Cardiac septum (tissue), 1 donor: ENCODE measurements at regions not wholly inside any gene's neighbourhood (a gene's known extent, or its start where the extent isn't known, plus 50 kb on each side); places are given as distances from the start of the nearest gene placed in this dataset.
A peak's percentile ranks its signal among the peaks of the same experiment; 100 is the strongest.

Experiments
- DNase-seq: peaks from one replicate; pipeline ENCODE4 v3.0.0-alpha.2; 2020; ENCODE audit warnings: low spot score
- intact Hi-C: fragments of 100-400 bp; cut with DNase I; formaldehyde crosslinking; loops from one replicate; pipeline ENCODE4 v1.14.0; 2022
- donor health status: DM: no; HTN: no; CAD: no.

DNA sequence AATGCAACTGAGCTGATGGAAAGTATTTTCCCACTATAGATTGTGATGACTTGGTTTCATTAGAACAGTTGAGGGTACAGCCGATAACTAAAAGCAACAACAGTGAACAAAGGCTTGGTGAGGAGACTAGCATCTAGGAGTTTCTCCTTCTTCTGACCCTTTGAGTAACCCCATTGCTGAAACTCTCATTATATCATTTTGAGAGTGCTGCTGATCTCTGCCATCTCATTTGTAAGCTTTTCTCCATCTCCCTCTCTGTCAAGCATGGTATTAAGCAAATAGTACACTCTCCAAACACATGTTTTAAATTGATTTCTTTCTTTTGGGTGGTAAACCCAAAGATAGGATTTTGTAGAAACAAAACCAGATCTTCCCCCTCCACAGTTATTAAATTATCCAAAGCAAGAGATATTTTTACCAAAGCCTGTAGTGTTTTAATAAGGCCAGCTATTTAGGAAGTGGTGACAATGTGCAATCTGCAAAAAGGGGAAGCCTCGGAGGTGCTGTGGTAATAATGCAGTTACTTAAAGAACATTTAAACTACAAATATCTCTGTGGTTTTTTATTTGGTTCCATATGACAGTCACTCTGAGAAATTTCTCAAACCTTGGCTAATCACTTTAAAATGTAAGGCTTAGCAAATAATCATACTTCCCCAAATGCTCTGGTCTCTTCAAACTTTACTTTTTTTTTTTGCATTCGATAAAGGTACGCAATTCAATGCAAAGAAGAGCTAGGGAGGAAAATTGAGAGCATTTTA is 287.5 kb downstream of the HLX start:
- no peak for DNase-seq

DNA sequence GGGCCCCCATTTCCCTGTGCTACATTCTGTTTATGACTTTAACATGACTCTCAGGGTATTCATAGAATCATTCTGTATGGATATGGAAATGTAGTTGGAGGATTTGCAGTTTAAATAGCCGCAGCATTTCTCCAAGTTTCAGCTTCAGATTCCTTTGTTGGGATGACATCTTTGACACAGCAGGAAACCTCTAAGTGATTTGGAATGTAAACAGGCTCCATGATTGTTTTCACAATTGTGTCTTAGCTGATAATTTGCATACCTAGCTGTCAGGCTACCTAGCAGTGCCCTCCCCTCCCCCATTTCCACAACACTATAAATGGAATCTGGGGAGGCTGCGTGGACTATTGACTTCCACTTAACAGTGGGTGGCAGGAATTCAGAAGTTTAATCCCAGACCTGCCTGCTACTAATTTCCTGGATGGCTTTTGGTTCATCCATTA is 290.2 kb downstream of the HLX start:
- intact Hi-C loops: loop anchor here (10.0 kb wide), 1 partner anchor 135 kb away; no protein-coding TSS in a partner anchor
- no peak for DNase-seq

More for the DNA sequence above, 287.5 kb downstream of the HLX start:
- intact Hi-C loops: loop anchor here (10.0 kb wide), 1 partner anchor 132 kb away; no protein-coding TSS in a partner anchor

DNA sequence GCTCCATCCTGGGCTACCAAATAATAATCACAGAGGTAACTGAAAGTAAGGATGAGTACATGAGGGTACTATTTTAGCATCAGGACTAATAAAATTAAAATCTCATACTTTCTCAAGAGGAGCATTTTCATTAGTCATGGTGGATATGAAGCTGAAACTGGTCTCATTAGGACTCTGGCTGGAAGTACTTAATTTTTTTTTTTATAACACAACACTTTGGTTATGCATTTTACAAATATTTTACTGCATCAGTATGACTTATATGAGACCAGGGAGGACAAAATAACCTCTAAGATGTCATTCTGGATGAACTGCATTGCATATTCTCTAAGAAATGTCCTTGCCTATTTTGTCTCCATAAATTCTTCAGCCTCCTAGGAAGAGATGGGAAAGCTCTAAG is 290.9 kb downstream of the HLX start:
- intact Hi-C loops: loop anchor here (10.0 kb wide), 1 partner anchor 295 kb away; the partner anchor contains the start of gene HLX
- DNase-seq: no peak

DNA sequence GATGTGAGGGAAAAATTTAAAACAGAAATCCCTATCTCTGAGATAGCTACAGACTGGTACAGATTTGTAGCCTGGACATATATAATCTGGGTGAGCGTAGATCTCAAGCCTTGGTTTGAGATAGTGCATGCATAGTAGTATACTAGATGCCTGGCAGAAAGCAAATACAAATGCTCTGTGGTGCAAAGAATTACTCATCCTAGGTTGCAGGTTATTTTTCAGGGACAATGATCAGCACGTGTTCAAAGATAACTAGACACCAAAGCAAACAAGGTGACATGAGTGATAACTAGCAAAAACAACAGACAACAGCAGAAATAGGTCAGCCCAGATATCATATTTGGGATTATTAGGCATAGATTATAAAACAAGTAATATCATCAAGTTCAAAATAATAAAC is 292.5 kb downstream of the HLX start:
- DNase-seq: no peak
- intact Hi-C loops: loop anchor here (10.0 kb wide), 1 partner anchor 297 kb away; the partner anchor contains the start of gene HLX

DNA sequence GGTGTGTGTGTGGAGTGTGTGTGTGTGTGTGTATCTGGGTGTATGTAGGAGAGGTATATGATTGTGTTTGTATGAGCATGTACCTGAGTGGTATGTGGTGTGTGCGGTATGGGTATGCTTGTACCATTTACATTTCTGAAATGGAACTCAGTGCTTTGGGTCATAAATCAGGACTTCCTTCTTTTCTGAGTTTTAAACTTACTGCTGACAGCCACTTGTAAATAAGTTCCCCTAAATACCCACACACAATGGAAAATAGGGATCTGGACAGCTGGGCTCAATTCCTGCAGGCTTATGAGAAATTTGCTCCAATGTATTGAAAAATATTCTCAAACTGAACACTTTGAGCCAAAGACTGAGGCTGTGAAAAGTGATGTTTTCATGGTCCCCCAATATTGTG is 293.6 kb downstream of the HLX start:
- intact Hi-C loops: loop anchor here (10.0 kb wide), 1 partner anchor 298 kb away; the partner anchor contains the start of gene HLX
- no peak for DNase-seq

DNA sequence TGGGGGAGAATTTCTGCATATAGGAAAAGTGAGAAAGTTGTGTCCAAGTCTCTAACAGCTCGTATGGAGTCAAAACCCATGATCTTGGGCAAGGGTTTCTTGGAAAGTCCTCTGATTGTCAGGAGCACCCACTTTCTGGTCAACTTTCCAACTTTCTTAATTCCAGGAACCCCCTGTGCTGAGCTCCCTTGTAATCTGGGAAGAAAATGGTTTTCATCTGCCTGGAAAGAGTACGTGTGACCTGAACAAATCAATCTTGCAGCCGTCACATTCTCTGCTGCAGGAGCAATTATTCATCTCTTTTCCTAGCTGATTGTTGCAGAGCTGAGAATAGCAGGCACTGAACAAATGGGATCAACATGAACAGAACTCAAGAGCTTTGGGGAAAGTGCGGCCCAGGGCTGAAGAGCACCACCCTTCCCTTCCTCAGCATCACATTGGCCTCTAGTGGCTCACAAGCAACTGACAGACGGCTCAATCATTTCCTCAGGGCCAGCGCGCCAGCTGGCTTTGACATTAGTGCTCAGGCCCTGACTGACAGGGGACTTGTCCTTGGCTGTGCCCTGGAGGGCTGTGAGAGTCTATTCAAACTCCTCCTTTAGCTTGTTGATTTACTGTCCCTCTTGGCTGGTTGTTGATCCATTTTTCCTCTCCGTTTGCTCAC is 295.2 kb downstream of the HLX start:
- intact Hi-C loops: loop anchor here (10.0 kb wide), 1 partner anchor 300 kb away; the partner anchor contains the start of gene HLX

DNA sequence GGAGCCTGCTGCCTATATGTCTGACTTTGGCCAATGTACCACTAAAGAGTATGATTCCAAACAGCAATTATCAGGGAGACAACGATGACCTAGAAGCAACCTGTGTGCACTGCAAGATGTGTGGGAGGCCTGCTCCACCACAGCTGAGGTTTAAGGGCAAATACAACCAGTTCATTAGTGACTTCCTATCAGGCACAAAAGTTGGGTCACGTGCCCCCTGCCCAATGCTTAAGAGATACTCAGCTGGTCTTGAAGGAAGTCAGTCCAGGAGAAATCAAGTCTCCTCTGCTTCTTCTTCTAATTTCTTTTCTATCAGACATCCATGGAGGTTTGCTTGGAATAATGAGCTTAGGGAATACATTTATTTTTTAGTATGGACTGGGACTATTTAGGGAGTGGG is 296.0 kb downstream of the HLX start:
- DNase-seq: no peak
- intact Hi-C loops: loop anchor here (10.0 kb wide), 1 partner anchor 300 kb away; the partner anchor contains the start of gene HLX

More for the DNA sequence above, 295.2 kb downstream of the HLX start:
- peak; percentile 82 for DNase-seq

DNA sequence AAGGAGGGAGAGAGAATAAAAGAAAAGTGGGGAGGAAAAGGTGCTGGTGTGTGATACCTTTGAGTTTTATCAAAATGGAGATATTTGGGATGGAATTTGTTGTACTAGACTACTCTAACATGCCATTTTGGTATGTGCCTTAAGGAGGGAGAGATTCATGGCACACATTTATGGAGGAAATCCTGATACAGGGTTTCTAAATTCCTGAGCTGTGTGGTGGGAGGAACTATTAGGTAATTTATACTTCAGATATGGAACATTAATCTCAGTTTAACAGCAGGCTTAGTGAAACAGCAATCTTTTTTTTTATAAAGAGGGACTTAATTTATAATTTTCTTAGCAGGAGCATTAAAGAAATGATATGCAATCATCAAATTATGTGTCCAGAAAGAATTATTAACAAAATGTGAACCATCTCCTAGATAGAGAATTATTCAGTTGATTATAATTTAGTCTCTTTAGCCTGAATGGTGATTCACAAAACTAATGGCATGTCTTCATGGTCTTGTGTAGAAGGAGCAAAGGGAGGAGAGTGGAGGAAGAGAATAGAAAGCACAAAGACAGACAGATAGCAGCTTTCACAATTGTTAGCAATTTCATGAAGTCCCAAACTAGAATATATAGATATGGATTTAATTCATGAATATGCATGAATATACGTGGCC is 301.6 kb downstream of the HLX start:
- no peak for DNase-seq
- intact Hi-C loops: no loop called here

DNA sequence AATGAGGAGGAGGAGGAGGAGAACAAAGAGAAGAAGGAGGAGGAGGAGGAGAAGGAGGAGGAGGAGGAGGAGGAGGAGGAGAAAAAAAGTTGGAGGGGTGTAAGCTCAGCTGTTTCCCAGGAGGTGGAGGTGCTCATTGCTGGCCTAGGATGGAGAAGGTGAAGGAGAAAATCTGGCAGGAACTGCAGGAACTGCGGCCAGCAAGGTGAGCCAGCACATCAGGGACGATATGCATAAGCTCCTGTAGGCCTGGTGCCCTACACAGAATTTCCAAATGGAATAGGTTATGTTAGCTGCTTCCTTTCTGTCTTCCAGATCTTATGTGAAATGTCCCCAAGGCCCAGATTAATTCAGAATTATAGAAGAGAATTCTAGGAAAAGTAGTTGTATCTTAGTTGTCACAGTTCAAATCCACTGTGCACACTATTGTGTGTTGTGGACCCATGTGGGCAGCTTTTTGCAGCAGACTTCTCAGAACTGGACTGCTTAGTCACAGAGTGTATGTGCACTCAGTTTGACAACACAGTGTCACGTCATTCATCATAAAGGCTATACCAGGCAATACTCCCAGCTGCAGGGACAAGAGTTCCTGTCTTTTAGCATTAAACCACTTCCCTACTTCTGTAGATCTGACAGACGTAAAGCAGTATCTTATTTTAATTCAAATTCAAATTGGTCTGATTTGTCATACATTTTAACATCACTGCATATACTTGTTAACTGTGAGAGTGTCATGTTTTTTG is 303.7 kb downstream of the HLX start:
- intact Hi-C loops: no loop called here
- DNase-seq: no peak

DNA sequence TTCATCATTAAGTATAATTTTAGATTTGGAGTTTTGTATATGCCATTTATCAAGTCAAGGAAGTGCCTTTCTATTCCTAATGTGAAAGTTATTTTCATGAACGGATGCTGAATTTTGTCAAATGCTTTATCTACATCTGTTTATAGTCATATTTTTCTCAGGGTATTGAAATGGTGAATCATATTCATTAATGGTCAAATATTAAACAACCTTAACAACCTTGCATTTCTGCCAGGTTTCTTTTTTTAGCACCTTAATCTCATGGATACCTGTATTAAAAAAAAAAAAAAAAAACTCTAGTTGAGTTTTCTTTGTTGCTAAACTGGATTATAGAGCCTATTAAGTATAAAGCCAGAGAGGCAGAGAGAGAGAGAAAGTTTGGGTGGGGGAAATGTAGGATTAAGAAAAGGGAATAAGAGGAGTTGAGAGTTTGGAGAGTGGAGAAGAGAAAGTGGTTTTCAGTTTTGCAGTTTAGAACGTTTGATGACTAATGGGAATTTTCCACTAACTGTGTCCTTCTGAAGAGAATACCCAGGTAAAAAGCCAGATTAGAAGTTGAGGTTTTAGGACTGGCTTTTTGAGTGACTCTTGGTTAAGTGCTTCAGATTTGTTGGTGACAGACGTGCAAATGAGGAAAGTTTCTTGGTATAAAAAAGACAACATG is 305.0 kb downstream of the HLX start:
- intact Hi-C loops: no loop called here
- DNase-seq: no peak

DNA sequence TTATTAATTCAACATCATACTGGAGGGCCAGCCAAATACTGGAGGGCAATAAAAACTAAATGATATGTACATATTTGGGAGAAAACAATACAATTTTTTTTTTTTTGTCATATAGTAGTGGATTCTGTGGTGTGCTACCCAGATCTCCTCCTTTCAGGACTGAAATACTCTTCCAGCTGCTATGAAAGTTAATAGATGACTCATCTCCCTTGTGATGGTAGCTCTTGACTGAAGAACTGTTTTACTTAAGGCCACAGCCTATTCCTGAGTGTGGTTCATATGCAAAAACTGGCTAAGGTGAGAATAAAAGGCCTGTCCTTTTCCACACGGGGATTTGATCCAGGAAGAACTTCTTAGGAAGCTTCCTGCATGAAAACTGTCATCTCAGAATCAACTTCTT is 307.9 kb downstream of the HLX start:
- intact Hi-C loops: no loop called here
- no peak for DNase-seq

DNA sequence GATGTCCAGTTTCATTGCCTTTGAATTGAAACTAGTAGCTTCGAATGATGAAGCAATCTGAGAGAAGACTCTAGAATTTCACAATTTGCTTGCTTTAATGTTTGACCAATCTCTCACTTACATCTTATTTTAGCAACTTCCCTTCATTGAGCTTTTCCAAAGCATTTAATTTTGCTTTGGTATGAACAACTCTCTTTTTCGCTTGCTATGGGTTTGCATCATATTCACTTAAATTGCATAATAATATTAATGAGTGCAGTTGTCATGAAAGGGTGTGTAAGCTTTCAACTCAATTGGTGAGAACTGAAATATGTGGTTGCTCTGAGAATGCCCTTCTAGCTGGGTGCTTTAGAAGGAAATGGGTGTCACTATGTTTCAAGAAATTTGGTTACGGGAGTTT is 309.2 kb downstream of the HLX start:
- intact Hi-C loops: no loop called here
- no peak for DNase-seq

DNA sequence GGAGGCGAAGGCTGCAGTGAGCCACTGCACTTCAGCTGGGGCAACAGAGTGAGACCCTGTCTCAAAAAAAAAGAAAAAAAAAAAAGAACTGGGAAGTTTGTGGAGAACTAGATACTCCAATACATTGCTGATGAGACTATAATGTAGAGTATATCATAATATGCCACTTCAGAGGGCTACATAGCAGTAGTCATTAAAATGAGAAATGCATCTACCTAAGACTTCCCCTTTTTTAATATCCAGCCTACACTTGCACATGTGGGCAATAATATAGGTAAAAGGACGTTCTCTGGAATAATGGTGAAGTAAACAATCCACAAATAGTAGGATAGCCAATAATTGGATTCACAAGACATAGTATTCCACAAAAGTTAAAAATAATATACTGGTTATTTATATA is 311.0 kb downstream of the HLX start:
- no peak for DNase-seq
- intact Hi-C loops: no loop called here

DNA sequence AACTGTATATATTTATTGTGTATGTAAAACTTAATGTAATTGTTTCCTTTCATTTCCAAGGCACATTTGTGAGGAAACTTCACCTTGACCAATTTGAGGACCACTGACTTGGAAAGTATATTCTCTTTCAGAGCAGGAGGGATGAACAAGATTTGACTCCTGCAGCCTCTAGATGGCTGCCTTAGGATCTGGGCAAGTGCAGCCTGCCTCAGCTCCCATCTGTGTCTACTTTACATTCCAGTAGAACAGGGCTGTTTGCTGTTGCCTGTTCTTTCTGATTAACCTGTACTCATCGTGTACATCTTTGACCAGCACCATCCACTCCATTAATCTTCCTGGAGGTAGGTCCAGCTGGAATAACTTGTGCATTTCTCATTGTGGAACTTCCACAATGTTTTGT is 312.8 kb downstream of the HLX start:
- intact Hi-C loops: no loop called here
- DNase-seq: no peak

DNA sequence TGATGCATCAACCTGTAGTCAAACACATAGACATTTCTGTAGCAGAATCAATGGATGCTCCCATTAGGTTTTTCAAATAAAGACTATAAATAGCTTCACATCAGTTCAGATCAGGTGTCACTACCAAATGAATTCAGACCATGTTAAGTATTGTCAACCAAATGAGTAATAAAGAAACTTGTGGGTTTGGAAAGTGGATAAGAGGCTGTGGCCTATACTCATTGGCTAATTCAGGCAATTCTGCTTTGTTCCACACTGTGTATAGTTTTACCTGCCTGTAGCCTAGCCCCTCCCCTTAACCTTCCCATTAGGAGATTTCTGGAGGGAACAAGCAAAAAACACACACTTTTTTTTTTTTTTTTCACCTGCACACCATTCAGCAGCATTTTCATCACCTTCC is 321.2 kb downstream of the HLX start:
- intact Hi-C loops: loop anchor here (5.0 to 10.0 kb wide), 4 partner anchors 83 to 386 kb away; partner anchors contain the start of gene HLX
- no peak for DNase-seq

DNA sequence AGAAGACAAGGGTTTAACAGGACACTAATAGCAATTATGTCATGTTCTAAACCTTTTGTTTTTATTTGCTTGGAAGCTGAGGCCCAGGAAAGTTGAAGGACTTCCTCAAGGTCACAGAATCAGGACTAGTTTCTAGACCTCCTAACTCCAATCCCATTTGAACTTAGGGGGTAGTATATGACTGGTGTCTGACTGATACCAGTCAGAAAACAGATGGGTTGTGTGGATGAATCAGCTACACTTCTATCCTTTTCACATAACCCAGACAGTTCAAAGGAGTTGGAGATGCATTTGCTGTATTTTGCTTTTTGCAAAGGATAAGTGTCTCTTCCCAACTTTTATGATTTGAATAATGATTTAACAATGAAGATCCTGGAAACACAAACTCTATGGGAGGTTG is 322.5 kb downstream of the HLX start:
- intact Hi-C loops: loop anchor here (2.0 to 10.0 kb wide), 5 partner anchors 84 to 387 kb away; partner anchors contain the start of gene HLX
- no peak for DNase-seq

DNA sequence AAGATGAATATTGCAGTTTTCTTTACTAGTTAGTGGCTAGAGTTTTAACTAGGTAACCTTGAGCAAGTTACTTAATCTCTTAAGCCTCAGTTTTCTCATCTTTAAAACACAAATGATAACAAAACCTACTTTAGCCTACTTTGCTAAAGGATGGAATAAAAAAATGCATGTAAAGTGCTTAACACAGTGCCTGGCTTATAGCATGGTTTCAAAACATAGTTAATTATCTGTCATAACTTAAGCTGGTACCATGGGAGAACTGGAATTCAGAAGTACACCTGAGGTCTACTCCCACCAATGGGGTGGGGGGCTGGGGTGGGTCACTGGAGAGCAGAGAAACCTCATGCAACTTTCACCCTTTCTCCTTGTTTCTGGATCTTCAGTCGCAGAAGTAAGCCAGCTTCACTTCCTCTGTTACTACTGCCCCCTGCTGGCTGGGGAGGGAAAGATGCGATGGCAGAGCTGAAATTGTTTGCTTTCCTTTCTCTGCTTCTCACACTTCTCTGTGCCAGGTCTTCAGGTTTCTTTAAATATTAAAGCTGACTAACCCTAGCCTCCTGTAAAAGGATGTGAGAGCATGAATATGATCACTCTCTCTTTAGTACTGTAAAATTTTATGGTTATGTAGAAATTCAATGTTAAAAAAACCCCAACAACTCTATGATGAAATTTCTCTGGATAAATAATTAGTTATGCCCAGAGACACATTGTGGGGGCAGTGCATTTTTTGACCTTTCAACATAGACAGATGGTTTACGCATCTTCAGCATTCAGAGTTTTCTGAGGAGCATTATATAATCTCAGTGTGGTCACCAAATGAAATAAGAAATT is 324.2 kb downstream of the HLX start:
- intact Hi-C loops: loop anchor here (2.0 to 10.0 kb wide), 5 partner anchors 86 to 389 kb away; partner anchors contain the start of gene HLX
- peak; percentile 89 for DNase-seq
